ENCODE measurements at regions not wholly inside any gene's neighbourhood (a gene's known extent, or its start where the extent isn't known, plus 50 kb on each side); places are given as distances from the start of the nearest gene placed in this dataset.
"Not testable (repeated sequence)": the region's sequence is repeated elsewhere in the genome, so short reads cannot be mapped to it uniquely, and the experiment has no call there.

DNA sequence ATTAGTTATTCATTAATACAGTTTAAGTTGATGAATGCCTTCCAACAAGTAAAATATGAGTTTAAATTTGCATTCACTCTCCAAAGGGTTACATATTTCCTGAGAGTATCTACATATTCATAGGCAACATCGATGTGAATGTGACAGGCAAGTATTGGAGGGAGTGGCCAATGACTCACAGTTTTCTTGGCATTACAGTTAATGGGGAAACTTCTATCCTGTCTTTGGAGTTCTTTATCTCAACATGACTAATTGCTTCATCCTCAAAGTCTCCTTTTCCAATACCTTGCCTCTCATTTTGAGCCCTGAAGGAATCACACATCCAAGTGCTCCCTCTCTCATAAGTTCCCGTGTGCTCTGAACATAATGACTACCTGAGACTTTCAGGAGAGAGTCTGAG lies 439.7 kb upstream of the FRG2C start:
- Histone ChIP-seq H3K4me3 (replicated peaks; ENCODE audit: low read depth, low read length) (no peak overlapping the region), H3K27me3 (replicated peaks; ENCODE audit: control insufficient read depth, insufficient read depth, low read length) (no peaks in the 10 kb centered on the region), H3K36me3 (ENCODE audit: control insufficient read depth, insufficient read depth, low read length) (no peaks in the 10 kb centered on the region)
- no peak for DNase-seq (ENCODE audit: extremely low read depth, insufficient read length)
- TF ChIP-seq CTCF (IDR thresholded peaks at IDR 0.05; ENCODE audit: insufficient read depth, low read length, poor library complexity, severe bottlenecking) = no peak

DNA sequence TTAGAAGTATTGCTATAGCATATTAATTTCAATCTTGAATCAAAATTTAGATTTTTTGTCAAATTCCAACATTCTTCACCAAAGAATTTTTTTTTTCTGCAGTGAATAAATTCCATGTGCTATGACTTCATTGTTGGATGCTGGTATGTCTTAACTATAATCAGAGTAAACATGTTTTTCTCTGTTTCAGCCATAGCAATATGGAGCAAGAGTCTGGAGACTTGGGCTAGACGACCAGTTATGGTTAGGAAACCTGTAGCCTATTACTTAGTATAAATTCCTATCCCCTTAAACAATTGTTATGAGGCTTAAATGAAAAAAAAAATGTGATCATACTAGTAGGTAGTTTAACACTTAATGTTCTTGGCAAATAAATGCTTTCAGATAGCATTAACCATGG lies 431.9 kb upstream of the FRG2C start:
- Histone ChIP-seq H3K27me3 (replicated peaks; ENCODE audit: control insufficient read depth, insufficient read depth, low read length) (no peaks in the 10 kb centered on the region), H3K36me3 (ENCODE audit: control insufficient read depth, insufficient read depth, low read length) (no peaks in the 10 kb centered on the region), H3K4me3 (replicated peaks; ENCODE audit: low read depth, low read length) (no peak overlapping the region)
- no peak for DNase-seq (ENCODE audit: extremely low read depth, insufficient read length)
- no peak for TF ChIP-seq CTCF (IDR thresholded peaks at IDR 0.05; ENCODE audit: insufficient read depth, low read length, poor library complexity, severe bottlenecking)

DNA sequence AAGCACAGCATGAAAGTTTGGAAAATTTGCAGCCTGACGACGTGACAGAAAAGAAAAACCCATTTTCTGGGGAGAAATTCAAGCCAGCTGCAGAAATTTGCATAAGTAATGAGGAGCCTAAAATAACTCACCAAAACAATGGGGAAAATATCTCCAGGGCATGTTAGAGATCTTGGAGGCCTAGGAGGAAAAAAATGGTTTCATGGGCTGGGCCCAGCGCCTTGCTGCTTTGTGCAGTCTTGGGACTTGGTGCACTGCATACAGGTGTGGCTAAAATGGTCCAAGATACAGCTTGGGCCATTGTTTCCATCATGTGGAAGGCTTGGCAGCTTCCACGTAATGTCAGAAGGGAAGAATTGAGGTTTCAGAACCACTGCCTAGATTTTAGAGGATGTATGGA lies 428.5 kb upstream of the FRG2C start:
- TF ChIP-seq CTCF (IDR thresholded peaks at IDR 0.05; ENCODE audit: insufficient read depth, low read length, poor library complexity, severe bottlenecking) = no peak

GRCh38 chr3:75237053-75237452 lies 427.1 kb upstream of the FRG2C start:
- TF ChIP-seq CTCF (IDR thresholded peaks at IDR 0.05; ENCODE audit: insufficient read depth, low read length, poor library complexity, severe bottlenecking) = no peak
- no peak for DNase-seq (ENCODE audit: extremely low read depth, insufficient read length)
- Histone ChIP-seq H3K27me3 (replicated peaks; ENCODE audit: control insufficient read depth, insufficient read depth, low read length) (no peaks in the 10 kb centered on the region), H3K36me3 (ENCODE audit: control insufficient read depth, insufficient read depth, low read length) (no peaks in the 10 kb centered on the region), H3K4me3 (replicated peaks; ENCODE audit: low read depth, low read length) (no peak overlapping the region)

More for the DNA sequence above, 428.5 kb upstream of the FRG2C start:
- H3K4me3 ChIP-seq (replicated peaks; ENCODE audit: low read depth, low read length) = no peak overlapping the region
- H3K36me3 ChIP-seq (ENCODE audit: control insufficient read depth, insufficient read depth, low read length) = no peaks in the 10 kb centered on the region
- H3K27me3 ChIP-seq (replicated peaks; ENCODE audit: control insufficient read depth, insufficient read depth, low read length) = no peaks in the 10 kb centered on the region
- DNase-seq (ENCODE audit: extremely low read depth, insufficient read length) = no peak

DNA sequence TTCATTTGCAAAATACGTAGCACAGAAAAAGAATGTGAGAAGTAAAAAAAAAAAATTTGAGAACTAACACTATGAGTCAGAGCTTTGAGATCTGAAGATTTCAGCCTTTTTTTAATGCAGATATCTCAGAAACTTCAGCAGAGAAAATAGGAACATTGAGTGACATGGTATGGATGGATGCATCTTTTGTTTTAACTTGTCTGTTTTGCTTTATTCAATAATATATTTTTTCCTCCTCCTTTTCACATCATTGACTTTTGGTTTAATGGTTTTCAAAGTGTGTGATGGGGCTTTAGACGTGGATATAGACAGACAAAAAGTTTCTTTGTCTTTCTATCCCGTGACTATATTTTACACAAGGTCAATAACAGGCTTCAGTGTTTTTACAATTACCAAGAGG lies 426.7 kb upstream of the FRG2C start:
- Histone ChIP-seq H3K4me3 (replicated peaks; ENCODE audit: low read depth, low read length) (no peak overlapping the region), H3K36me3 (ENCODE audit: control insufficient read depth, insufficient read depth, low read length) (no peaks in the 10 kb centered on the region), H3K27me3 (replicated peaks; ENCODE audit: control insufficient read depth, insufficient read depth, low read length) (no peaks in the 10 kb centered on the region)
- no peak for DNase-seq (ENCODE audit: extremely low read depth, insufficient read length)
- no peak for TF ChIP-seq CTCF (IDR thresholded peaks at IDR 0.05; ENCODE audit: insufficient read depth, low read length, poor library complexity, severe bottlenecking)

GRCh38 chr3:75241226-75241962 lies 422.7 kb upstream of the FRG2C start:
- H3K36me3 ChIP-seq (ENCODE audit: control insufficient read depth, insufficient read depth, low read length); H3K4me3 ChIP-seq (replicated peaks; ENCODE audit: low read depth, low read length); H3K27me3 ChIP-seq (replicated peaks; ENCODE audit: control insufficient read depth, insufficient read depth, low read length); DNase-seq (ENCODE audit: extremely low read depth, insufficient read length): not testable (repeated sequence)
